ENCODE measurements at regions not wholly inside any gene's neighbourhood (a gene's known extent, or its start where the extent isn't known, plus 50 kb on each side); places are given as distances from the start of the nearest gene placed in this dataset.

GRCh38 chr2:45137966-45138695 lies 128.9 kb upstream of the SIX2 start:
- no peak overlapping the region for H3K27ac ChIP-seq
- TF ChIP-seq CTCF (conservative IDR thresholded peaks at IDR 0.05), result no peak

GRCh38 chr2:45134726-45135125 lies 125.5 kb upstream of the SIX2 start:
- H3K27ac ChIP-seq, result no peak overlapping the region
- no peak for TF ChIP-seq CTCF (conservative IDR thresholded peaks at IDR 0.05)

- H3K27ac ChIP-seq, result no peak overlapping the region
- TF ChIP-seq CTCF (conservative IDR thresholded peaks at IDR 0.05), result no peak
Observed at GRCh38 chr2:45134014-45134413, 124.8 kb upstream of the SIX2 start.

GRCh38 chr2:45132551-45132950 lies 123.3 kb upstream of the SIX2 start:
- TF ChIP-seq CTCF (conservative IDR thresholded peaks at IDR 0.05), result no peak
- no peak overlapping the region for H3K27ac ChIP-seq

- TF ChIP-seq CTCF (conservative IDR thresholded peaks at IDR 0.05), result no peak
- H3K27ac ChIP-seq, result no peak overlapping the region
Observed at GRCh38 chr2:45131587-45131986, 122.3 kb upstream of the SIX2 start.

GRCh38 chr2:45130736-45131135 lies 121.5 kb upstream of the SIX2 start:
- TF ChIP-seq CTCF (conservative IDR thresholded peaks at IDR 0.05), result no peak
- no peak overlapping the region for H3K27ac ChIP-seq

- TF ChIP-seq CTCF (conservative IDR thresholded peaks at IDR 0.05), result no peak
- H3K27ac ChIP-seq, result no peak overlapping the region
Observed at GRCh38 chr2:45128580-45128997, 119.3 kb upstream of the SIX2 start.

Data from VCaP (cell line).